ENCODE measurements at regions not wholly inside any gene's neighbourhood (a gene's known extent, or its start where the extent isn't known, plus 50 kb on each side); places are given as distances from the start of the nearest gene placed in this dataset.

- TF ChIP-seq CREB1 (CRISPR knock-in tag; IDR thresholded peaks at IDR 0.05; ENCODE audit: low read depth) (no peak), ZNF114 (CRISPR knock-in tag; IDR thresholded peaks at IDR 0.05) (no peak), JUNB (IDR thresholded peaks at IDR 0.05; ENCODE audit: unreplicated experiment) (no peak), STAT1 (IDR thresholded peaks at IDR 0.05; ENCODE audit: unreplicated experiment) (no peak)
These were observed 139.8 kb upstream of the TANK start (continued) for GRCh38 chr2:161020437-161020836.

- no peak overlapping the region for H3K27ac Mint-ChIP-seq
- TF ChIP-seq ZNF331 (CRISPR knock-in tag; IDR thresholded peaks at IDR 0.05; ENCODE audit: low read depth) (no peak), CREB1 (CRISPR knock-in tag; IDR thresholded peaks at IDR 0.05; ENCODE audit: low read depth) (no peak), ZNF114 (CRISPR knock-in tag; IDR thresholded peaks at IDR 0.05) (no peak), EZH2phosphoT487 (IDR thresholded peaks at IDR 0.05; ENCODE audit: unreplicated experiment) (no peak), ZNF462 (CRISPR knock-in tag; IDR thresholded peaks at IDR 0.05) (no peak)
- no peaks in the 10 kb centered on the region for H3K27me3 Mint-ChIP-seq (ENCODE audit: insufficient read depth, low read depth, poor library complexity)
- H3K27me3 ChIP-seq (ENCODE audit: insufficient read depth): no peaks in the 10 kb centered on the region
- no peak overlapping the region for H3K27ac ChIP-seq (ENCODE audit: low read depth)
- no peaks in the 10 kb centered on the region for H4K20me1 ChIP-seq (replicated peaks; ENCODE audit: insufficient read depth)
- no peak for ATAC-seq
- H2AFZ ChIP-seq: no peak overlapping the region
- no peaks in the 10 kb centered on the region for H3K36me3 Mint-ChIP-seq (ENCODE audit: low read depth)
- H3K4me1 ChIP-seq (ENCODE audit: insufficient read depth): no peaks in the 10 kb centered on the region
- H3K9me3 Mint-ChIP-seq: no peaks in the 10 kb centered on the region
- H3F3A ChIP-seq (replicated peaks; ENCODE audit: low read depth): no peaks in the 10 kb centered on the region
- H3K79me2 ChIP-seq (replicated peaks; ENCODE audit: insufficient read depth): no peaks in the 10 kb centered on the region
- no peak for DNase-seq (ENCODE audit: low spot score)
- H3K9me2 ChIP-seq (ENCODE audit: insufficient read depth): 0 out of 2 replicates have a peak, but pooled peaks cover 12% of the 10 kb centered on the region
- no peaks in the 10 kb centered on the region for H3K36me3 ChIP-seq (ENCODE audit: insufficient read depth)
- no peaks in the 10 kb centered on the region for H3K4me1 Mint-ChIP-seq
- no peak overlapping the region for H3K4me3 ChIP-seq
- no peak overlapping the region for H3K4me2 ChIP-seq
- H3K4me3 Mint-ChIP-seq: no peak overlapping the region
These were observed 131.6 kb upstream of the TANK start for GRCh38 chr2:161028581-161028980.
